IPS-11a (cell line): ENCODE measurements at regions not wholly inside any gene's neighbourhood (a gene's known extent, or its start where the extent isn't known, plus 50 kb on each side); places are given as distances from the start of the nearest gene placed in this dataset.
"Not testable (repeated sequence)": the region's sequence is repeated elsewhere in the genome, so short reads cannot be mapped to it uniquely, and the experiment has no call there.

Source experiments
- H3K4me3 ChIP-seq: one replicate; pipeline ENCODE4 v1.5.1; 2013; ENCODE audit warnings: low read depth, low read length, control low read depth

DNA sequence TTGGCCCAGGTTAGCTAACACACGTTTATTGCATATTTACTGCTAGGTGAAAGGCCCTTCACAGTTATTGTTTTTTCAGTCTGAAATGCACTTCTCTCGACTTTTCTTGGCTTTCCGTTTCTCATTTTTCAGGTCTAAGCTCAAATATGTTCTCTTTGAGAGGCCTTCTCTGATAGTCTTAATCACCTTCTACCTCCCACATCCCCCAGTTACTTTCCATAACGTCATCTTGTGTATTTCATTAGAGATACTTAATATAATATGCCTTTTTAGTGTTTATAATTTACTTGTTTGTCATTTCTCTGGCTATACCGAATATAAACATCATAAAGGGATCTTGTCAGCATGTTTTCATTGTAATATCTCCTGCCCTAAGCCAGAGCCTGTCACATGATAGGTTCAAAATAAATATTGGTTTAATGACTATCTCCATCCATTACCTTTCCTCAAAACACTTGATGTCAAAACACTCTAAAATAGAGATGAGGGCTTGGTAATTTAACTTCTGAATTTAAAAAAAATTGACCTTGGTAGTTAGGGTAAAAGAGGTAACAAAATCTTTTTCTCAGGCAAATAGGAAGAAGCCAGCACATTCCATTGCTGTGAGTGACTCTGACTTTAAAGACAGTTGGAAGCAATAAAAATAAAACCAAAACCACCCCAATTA is 168.6 kb upstream of the RFC3 start:
- no peak overlapping the region for H3K4me3 ChIP-seq

GRCh38 chr13:33651766-33652165 is 166.2 kb upstream of the RFC3 start:
- H3K4me3 ChIP-seq, result no peak overlapping the region

- H3K4me3 ChIP-seq, result no peak overlapping the region
These were observed 160.7 kb upstream of the RFC3 start for GRCh38 chr13:33657274-33657673.

GRCh38 chr13:33659466-33659865 is 158.5 kb upstream of the RFC3 start:
- H3K4me3 ChIP-seq, result no peak overlapping the region

DNA sequence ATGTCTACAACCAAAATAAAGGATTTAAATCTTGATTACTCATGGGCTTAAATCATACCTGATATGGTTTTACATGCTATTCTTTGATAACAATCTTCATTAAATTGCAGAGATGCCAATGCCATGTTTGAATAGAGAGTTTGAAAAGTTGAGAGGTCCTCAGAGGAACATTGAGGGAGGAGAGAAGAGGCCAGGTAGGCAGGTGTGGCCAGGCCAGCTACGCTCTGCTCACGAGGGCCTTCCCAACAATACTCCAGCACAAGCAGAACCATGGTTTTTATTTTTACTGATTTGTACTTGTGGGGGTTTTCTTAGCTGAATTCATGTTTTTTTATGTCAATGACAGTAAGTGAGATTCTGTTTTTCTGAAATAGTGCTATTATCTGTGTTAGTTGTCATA is 158.1 kb upstream of the RFC3 start:
- H3K4me3 ChIP-seq, result no peak overlapping the region

- H3K4me3 ChIP-seq, result no peak overlapping the region
These were observed 155.6 kb upstream of the RFC3 start for GRCh38 chr13:33662392-33662791.

GRCh38 chr13:33665626-33666175 is 152.2 kb upstream of the RFC3 start:
- no peak overlapping the region for H3K4me3 ChIP-seq

DNA sequence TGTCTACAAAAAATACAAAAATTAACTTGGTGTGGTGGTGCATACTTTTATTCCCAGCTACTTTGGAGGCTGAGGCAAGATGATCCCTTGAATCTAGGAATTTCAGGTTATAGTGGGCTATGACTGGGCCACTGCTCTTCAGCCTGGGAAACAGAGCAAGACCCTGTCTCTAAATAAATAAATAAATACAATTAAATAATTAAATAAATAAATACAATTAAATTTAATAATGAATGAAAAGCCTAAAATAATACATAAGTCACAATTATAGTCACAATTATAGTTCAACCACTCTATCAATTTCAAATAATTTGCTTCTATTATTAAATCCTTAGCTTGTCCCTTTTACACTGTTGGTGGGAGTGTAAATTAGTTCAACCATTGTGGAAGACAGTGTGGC is 146.4 kb upstream of the RFC3 start:
- no peak overlapping the region for H3K4me3 ChIP-seq

DNA sequence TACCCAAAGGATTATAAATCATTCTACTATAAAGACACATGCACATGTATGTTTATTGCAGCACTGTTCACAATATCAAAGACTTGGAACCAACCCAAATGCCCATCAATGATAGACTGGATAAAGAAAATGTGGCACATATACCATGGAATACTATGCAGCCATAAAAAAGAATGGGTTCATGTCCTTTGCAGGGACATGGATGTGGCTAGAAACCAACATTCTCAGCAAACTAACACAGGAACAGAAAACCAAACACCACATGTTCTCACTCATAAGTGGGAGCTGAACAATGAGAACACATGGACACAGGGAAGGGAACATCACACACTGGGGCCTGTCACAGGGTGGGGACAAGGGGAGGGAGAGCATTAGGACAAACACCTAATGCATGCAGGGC is 145.9 kb upstream of the RFC3 start:
- not testable (repeated sequence) for H3K4me3 ChIP-seq

DNA sequence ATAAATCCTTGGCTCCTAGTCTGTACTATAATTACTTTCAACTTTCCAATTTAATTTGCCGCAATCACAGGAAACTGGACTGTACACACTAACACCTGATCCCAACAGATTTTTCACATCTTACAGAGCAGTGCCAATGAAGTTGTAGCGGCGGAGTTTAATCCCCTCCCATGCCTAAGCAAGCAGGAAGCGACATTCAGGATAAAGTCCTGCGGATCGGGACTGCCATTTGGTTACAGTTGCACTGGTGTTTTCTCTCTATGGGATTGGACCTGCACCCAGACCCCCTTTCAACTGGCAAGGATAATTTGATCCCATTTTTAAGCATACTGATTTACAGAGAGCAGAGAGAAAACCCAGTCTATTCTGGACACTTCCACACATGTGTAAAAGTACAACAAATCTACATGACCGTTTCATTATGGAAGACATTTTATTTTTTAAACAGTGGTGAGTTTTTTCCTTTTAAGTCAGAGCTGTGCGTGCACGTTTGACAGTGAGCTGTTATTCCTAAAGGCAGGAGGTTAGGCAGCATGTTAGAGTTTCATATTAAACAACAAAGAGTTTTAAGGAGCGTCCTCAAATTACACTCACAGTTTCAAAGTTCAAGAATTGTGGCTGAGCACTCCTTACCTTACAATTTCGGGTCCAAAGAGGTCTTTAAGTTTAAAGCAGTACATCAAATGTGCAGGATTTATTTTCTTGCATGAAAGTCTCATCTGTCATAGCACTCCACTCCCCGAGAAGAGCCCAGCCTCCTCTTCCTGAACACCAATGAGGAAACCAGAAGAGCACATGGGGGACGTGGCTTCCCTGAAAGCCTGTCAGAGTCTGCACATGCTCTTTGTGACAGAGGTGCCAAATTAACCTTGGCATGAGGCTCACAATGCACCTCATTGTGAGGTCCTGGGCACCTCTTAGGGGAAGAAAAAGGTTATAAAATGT is 141.6 kb upstream of the RFC3 start:
- H3K4me3 ChIP-seq, result no peak overlapping the region

DNA sequence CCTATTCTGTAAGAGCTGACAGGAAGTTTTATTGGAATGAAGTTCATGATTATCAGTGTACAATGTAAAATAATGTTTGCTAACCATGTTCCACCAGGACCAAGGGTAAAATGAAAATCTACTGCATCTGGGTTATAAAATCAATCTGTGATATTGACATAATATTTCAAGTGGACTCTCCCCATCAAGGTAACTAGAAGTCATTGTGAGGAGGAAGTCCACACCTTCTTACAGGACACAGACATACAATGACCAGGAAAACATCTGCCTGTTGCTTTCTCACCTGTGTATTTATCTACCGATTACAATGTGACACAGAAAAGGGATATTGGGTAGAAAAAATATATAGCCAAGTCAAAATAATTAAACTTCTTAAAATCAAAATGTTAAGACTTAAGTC is 140.7 kb upstream of the RFC3 start:
- H3K4me3 ChIP-seq, result no peak overlapping the region

- H3K4me3 ChIP-seq, result no peak overlapping the region
These were observed 139.9 kb upstream of the RFC3 start for GRCh38 chr13:33678084-33678483.

GRCh38 chr13:33678906-33679657 is 138.9 kb upstream of the RFC3 start:
- no peak overlapping the region for H3K4me3 ChIP-seq

DNA sequence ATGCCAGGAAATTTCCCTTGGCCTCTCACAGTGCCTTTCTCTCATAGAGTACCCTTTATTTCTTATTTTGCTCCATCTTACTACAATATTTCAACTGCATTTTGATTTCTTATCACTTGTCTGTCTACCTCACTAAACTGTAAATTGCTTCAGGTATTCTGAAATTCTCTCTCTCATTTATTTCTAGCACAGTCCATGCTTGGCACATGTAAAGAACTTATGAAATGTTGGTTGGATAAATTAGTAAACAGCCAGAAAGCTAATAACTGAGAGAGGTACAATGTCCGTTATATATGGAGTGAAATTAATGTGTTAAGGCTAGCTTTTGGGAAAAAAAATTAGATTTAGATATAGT is 138.3 kb upstream of the RFC3 start:
- no peak overlapping the region for H3K4me3 ChIP-seq

- no peak overlapping the region for H3K4me3 ChIP-seq
These were observed 135.9 kb upstream of the RFC3 start for GRCh38 chr13:33682020-33682564.

DNA sequence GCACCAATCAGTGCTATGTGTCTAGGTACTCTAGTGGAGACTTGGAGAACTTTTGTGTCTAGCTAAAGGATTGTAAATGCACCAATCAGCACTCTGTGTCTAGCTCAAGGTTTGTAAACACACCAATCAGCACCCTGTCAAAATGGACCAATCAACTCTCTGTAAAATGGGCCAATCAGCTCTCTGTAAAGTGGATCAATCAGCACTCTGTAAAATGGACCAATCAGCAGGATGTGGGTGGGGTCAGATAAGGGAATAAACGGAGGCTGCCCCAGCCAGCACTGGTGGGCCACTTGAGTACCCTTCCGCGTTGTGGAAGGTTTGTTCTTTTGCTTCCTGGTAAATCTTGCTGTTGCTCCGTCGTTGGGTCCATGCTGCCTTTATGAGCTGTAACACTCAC is 135.3 kb upstream of the RFC3 start:
- not testable (repeated sequence) for H3K4me3 ChIP-seq

DNA sequence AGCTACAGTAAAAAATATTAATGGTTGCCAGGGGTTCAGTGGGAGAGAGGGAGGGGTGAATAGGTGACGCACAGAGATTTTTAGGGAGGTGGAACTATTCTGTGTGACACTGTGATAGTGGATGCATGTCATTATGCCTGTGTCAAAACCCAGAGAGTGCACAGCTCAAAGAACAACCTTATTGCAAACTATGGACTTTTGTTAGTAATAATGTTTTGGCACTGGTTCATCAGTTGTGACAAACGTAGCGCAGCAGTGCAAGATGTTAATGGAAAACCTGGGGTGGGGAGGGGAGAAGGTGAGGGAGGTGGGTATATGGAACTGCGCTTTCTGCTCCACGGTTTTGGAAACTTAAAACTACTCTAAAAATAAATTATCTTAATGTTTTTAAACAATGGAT is 134.6 kb upstream of the RFC3 start:
- H3K4me3 ChIP-seq, result no peak overlapping the region

DNA sequence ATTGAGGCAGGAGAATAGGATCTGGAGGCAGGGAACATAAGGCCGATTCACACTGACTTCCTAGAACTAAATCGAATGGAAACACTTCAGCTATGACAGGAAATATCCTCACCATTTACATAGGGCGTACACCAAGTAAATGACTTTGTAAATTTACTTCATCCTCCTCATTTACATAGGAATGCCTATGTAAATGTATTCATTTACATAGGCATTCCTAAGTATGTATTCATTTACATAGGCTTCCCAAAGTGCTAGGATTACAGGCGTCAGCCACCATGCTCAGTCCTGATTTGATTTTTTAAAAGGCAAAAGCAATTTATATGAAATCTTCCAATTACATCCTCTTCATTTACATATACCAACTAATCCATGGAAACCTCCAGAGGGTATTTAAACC is 133.1 kb upstream of the RFC3 start:
- no peak overlapping the region for H3K4me3 ChIP-seq

- H3K4me3 ChIP-seq, result no peak overlapping the region
These were observed 131.0 kb upstream of the RFC3 start for GRCh38 chr13:33686772-33687480.

- no peak overlapping the region for H3K4me3 ChIP-seq
These were observed 127.6 kb upstream of the RFC3 start for GRCh38 chr13:33690354-33690753.

DNA sequence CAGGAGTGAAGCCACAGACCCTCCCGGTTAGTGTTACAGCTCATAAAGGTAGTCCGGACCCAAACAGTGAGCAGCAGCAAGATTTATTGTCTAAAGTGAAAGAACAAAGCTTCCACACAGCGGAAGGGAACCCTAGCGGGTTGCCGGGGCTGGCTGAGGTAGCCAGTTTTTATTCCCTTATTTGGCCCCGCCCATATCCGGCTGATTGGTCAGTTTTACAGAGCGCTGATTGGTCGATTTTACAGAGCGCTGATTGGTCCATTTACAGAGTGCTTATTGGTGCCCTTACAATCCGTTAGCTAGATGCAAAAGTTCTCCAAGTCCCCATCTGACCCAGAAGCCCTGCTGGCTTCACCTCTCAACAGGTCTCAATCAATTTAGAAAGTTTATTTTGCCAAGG is 126.0 kb upstream of the RFC3 start:
- no peak overlapping the region for H3K4me3 ChIP-seq
